Mesothelial cell of epicardium (in vitro differentiated cells): ENCODE measurements at regions not wholly inside any gene's neighbourhood (a gene's known extent, or its start where the extent isn't known, plus 50 kb on each side); places are given as distances from the start of the nearest gene placed in this dataset.

ENCODE experiments used
- DNase-seq, 2 experiments: peaks; one replicate each; pipeline ENCODE4 v3.0.0; 2021; ENCODE audit warnings: low spot score in 2 of 2; ENCODE audit not compliant: unreplicated experiment in 2 of 2
- H3K27ac Mint-ChIP-seq: 2 replicates; pipeline ENCODE4 v1.8.0; 2021; ENCODE audit warnings: mixed read lengths
- H3K27me3 Mint-ChIP-seq: 2 replicates; pipeline ENCODE4 v1.8.0; 2021; ENCODE audit warnings: low read depth, mixed read lengths
- H3K36me3 Mint-ChIP-seq: 2 replicates; pipeline ENCODE4 v1.8.0; 2021; ENCODE audit warnings: mixed read lengths
- H3K4me1 Mint-ChIP-seq: 2 replicates; pipeline ENCODE4 v1.8.0; 2021; ENCODE audit warnings: mixed read lengths
- H3K4me3 Mint-ChIP-seq: 2 replicates; pipeline ENCODE4 v1.8.0; 2021; ENCODE audit warnings: mild to moderate bottlenecking, moderate library complexity, mixed read lengths
- H3K9me3 Mint-ChIP-seq: 2 replicates; pipeline ENCODE4 v1.8.0; 2021; ENCODE audit warnings: mixed read lengths
- CTCF ChIP-seq: fragments of 200-600 bp; sonication (generic); IDR thresholded peaks from one replicate; pipeline ENCODE4 v1.5.0; 2021; ENCODE audit warnings: antibody characterized with exemption; ENCODE audit not compliant: unreplicated experiment

DNA sequence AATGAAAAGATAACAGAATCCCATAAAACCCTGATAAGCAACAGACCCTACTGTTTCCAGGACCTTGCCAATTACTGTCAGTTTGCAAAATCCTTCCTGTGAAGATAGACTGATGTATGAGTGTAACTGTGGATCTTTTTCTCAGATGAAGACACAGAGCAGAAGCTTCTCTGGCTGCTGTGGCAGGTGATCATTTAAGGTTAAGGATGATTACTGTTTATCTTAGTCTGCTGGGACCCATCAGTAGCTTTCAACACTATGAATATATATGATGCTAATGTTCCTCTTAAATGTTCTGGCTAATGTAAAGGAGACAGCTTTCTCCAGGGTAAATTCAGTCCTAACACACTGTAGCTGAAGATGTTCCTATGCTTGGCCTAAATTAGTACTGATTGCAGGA lies 56.0 kb upstream of the CTTNBP2 start:
- peaks cover 5% of the 10 kb centered on the region for H3K36me3 Mint-ChIP-seq
- DNase-seq = no peak
- H3K27ac Mint-ChIP-seq = peak overlapping the region; percentile 32
- H3K4me1 Mint-ChIP-seq = peaks cover 22% of the 10 kb centered on the region
- TF ChIP-seq CTCF = no peak
- H3K27me3 Mint-ChIP-seq = peaks cover 4% of the 10 kb centered on the region
- H3K9me3 Mint-ChIP-seq = peaks cover 26% of the 10 kb centered on the region
- H3K4me3 Mint-ChIP-seq = no peak overlapping the region

DNA sequence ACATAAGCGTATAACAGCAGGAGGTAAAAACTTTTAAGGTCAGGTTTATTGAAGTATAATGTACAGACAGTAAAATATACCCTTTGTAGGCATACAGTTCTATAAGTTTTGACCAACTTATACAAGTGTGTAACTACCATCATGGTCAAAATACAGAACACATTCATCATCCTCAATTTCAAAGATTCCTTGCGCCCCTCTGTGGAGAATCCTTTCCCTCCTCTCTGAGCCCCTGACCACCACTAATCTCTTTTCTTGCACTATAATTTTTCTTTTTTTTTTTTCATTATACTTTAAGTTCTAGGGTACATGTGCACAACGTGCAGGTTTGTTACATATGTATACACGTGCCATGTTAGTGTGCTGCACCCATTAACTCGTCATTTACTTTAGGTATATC lies 58.1 kb upstream of the CTTNBP2 start:
- Mint-ChIP-seq H3K4me1 (peaks cover 22% of the 10 kb centered on the region), H3K36me3 (peaks cover 5% of the 10 kb centered on the region), H3K9me3 (peaks cover 12% of the 10 kb centered on the region), H3K27me3 (peaks cover 4% of the 10 kb centered on the region), H3K4me3 (no peak overlapping the region), H3K27ac (no peak overlapping the region)
- no peak for DNase-seq
- TF ChIP-seq CTCF = no peak

DNA sequence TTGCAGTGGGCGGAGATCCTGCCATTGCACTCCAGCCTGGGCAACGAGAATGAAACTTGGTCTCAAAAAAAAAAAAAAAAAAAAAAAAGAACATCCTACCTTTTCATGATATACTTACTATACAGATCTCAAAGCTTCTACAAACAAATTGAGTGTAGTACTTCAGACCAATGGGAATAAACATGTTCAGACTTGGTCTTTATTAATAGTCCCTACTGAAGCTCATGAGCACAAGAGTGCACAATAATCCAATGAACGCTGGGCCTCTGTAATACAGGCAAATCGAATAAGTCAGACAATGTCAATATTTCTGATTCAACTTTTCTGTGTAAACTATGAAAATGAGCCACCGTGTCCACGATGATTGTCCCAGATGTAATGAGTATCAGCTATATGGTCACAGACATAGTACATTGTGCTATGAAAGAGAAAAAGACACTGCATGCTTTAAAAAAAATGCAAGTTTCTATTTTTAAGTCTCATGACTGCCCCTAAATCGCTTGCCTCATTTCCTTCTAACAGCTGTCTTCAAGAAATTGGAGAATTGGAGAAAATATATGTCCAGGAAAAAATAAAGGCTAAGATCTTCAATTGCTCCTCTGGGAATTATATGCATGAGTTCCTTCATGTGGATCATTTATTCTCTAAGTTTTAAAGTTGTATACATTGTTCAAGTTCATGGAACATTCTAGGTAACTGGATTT lies 64.0 kb upstream of the CTTNBP2 start:
- H3K27ac Mint-ChIP-seq = no peak overlapping the region
- TF ChIP-seq CTCF = no peak
- H3K4me3 Mint-ChIP-seq = no peak overlapping the region
- peaks cover 23% of the 10 kb centered on the region for H3K9me3 Mint-ChIP-seq
- H3K27me3 Mint-ChIP-seq = peaks cover 1% of the 10 kb centered on the region
- peaks cover 7% of the 10 kb centered on the region for H3K36me3 Mint-ChIP-seq
- H3K4me1 Mint-ChIP-seq = peaks cover 7% of the 10 kb centered on the region
- no peak for DNase-seq

- no peak for TF ChIP-seq CTCF
- peaks cover 7% of the 10 kb centered on the region for H3K36me3 Mint-ChIP-seq
- H3K27ac Mint-ChIP-seq = no peak overlapping the region
- no peak for DNase-seq
- H3K27me3 Mint-ChIP-seq = peaks cover 1% of the 10 kb centered on the region
- no peak overlapping the region for H3K4me3 Mint-ChIP-seq
- peaks cover 7% of the 10 kb centered on the region for H3K4me1 Mint-ChIP-seq
- peaks cover 26% of the 10 kb centered on the region for H3K9me3 Mint-ChIP-seq
Observed at GRCh38 chr7:117937753-117938483, 64.7 kb upstream of the CTTNBP2 start.

DNA sequence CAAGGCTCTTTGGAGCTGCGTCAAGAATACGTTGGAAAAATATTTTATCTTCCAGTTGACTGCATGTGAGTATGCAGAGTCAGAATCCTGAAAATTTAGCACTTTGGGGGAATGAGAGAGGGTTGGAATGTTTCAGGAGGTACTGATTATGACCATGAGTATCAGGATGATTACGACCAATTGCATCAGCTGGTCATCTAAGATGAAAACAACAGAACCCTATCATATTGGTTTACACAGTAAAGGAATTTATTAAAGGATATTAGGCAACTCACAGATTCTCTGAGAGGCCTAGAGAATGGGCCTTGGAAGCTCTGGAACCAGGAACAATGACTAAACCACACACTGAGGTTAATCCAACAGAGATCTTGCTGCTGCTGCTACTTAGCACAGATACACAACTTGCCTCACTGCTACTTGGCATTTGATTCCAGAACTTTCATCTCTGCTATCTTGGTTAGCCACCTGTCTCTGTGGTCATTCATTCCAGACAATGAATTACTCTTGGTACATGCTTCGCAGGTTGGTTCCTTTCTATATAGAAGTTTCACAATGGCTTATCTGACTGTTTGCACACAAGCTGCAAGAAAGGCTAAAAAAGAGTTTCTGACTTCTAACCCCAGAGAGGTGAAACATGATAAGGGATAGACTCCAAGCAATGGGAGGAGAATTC lies 68.0 kb upstream of the CTTNBP2 start:
- no peak overlapping the region for H3K4me3 Mint-ChIP-seq
- no peak for TF ChIP-seq CTCF
- H3K4me1 Mint-ChIP-seq = peaks cover 24% of the 10 kb centered on the region
- H3K9me3 Mint-ChIP-seq = peaks cover 23% of the 10 kb centered on the region
- H3K36me3 Mint-ChIP-seq = peaks cover 2% of the 10 kb centered on the region
- peaks cover 1% of the 10 kb centered on the region for H3K27me3 Mint-ChIP-seq
- H3K27ac Mint-ChIP-seq = no peak overlapping the region
- DNase-seq = no peak
